ENCODE measurements at regions not wholly inside any gene's neighbourhood (a gene's known extent, or its start where the extent isn't known, plus 50 kb on each side); places are given as distances from the start of the nearest gene placed in this dataset.

DNA sequence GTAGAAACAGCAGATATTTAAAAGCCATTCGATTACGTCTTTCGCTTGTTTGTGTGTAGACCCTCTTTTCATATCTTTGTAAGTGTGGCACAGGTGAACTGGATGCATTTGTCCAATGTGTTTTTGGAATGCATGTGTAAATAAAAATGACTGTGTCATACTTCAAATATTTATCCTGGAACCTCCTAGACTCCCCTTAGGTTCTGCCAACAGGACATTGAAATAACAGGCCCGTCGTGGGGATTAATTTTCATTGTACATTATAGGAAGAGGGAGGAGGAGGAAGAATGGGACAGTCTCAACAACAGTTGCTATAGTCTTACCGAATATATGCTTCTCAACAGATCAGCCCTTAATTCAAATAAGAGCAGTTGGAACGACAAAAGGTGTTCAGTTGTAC is 95.8 kb downstream of the PRKAB2 start:
- no peak overlapping the region for H3K4me2 ChIP-seq (ENCODE audit: control insufficient read depth, insufficient read depth)
- H3K79me2 ChIP-seq (ENCODE audit: control insufficient read depth, insufficient read depth, low read length), result no peaks in the 10 kb centered on the region
- H3K9me3 ChIP-seq (replicated peaks; ENCODE audit: control insufficient read depth, insufficient read depth, low read length), result no peaks in the 10 kb centered on the region; the same call in 2 of the 3 replicates
- ChIA-PET SMC1A (ENCODE audit: uncharacterized antibody, unreplicated experiment) (no interaction called here), POLR2A (no interaction called here), RAD21 (ENCODE audit: unreplicated experiment) (no interaction called here), CTCF (no interaction called here)
- FAIRE-seq, result no peak
- intact Hi-C loops (cut with micrococcal nuclease; ENCODE audit: unreplicated experiment) (no loop called here), in situ Hi-C loops (cut with MboI) (no loop called here)
- no peaks in the 10 kb centered on the region for H4K20me1 ChIP-seq (ENCODE audit: control insufficient read depth, insufficient read depth)
- DNase-seq (ENCODE audit: low read depth, low spot score), result no peak
- WGBS (ENCODE audit: insufficient coverage, insufficient replicate concordance, low lambda C conversion rate, missing lambda C conversion rate), result 57% methylated on average over 7 of the region's 7 CpGs
- BruUV-seq (replicated peaks), result no TSS peak
- no peaks in the 10 kb centered on the region for H3K36me3 ChIP-seq (ENCODE audit: control insufficient read depth in 2 of 2, insufficient read depth in 2 of 2, low read length in 1 of 2)
- TF ChIP-seq SP1 (IDR thresholded peaks at IDR 0.05; ENCODE audit: low read depth, low read length) (no peak), NRF1 (conservative IDR thresholded peaks at IDR 0.05; ENCODE audit: low read depth, low read length) (no peak), ZNF687 (IDR thresholded peaks at IDR 0.05) (no peak), KLF5 (IDR thresholded peaks at IDR 0.05; ENCODE audit: partially characterized antibody) (no peak)
- peaks cover 12 to 16% of the 10 kb centered on the region in 2 experiments for H3K27me3 ChIP-seq (replicated peaks in 1 of 2; ENCODE audit: control insufficient read depth in 2 of 2, insufficient read depth in 2 of 2, low read length in 1 of 2)
- H3K4me1 ChIP-seq (ENCODE audit: control insufficient read depth, insufficient read depth, low read length), result no peaks in the 10 kb centered on the region
- ATAC-seq, result no peak
- H3K4me3 ChIP-seq, result no peak overlapping the region
- H3K9ac ChIP-seq (ENCODE audit: control insufficient read depth, insufficient read depth, low read length), result no peak overlapping the region
- no peak overlapping the region for H3K27ac ChIP-seq (ENCODE audit: control insufficient read depth, insufficient read depth)
- H2AFZ ChIP-seq (ENCODE audit: control insufficient read depth, low read depth, low read length), result no peak overlapping the region

All from GM12878 (cell line).